ENCODE measurements at regions not wholly inside any gene's neighbourhood (a gene's known extent, or its start where the extent isn't known, plus 50 kb on each side); places are given as distances from the start of the nearest gene placed in this dataset.
"Not testable (repeated sequence)": the region's sequence is repeated elsewhere in the genome, so short reads cannot be mapped to it uniquely, and the experiment has no call there.

GRCh38 chr6:164744301-164744700 lies 565.1 kb downstream of the C6orf118 start:
- no peaks in the 10 kb centered on the region for H3K27me3 Mint-ChIP-seq
- H3K4me1 Mint-ChIP-seq: no peaks in the 10 kb centered on the region
- H3K27ac Mint-ChIP-seq: no peak overlapping the region
- H3K36me3 Mint-ChIP-seq: peaks cover 1% of the 10 kb centered on the region
- H3K4me3 Mint-ChIP-seq: no peak overlapping the region
- H3K9me3 Mint-ChIP-seq: peaks cover 9% of the 10 kb centered on the region

GRCh38 chr6:164741938-164742451 lies 567.4 kb downstream of the C6orf118 start:
- no peaks in the 10 kb centered on the region for H3K27me3 Mint-ChIP-seq
- peaks cover 1% of the 10 kb centered on the region for H3K36me3 Mint-ChIP-seq
- H3K4me1 Mint-ChIP-seq: no peaks in the 10 kb centered on the region
- H3K9me3 Mint-ChIP-seq: peaks cover 14% of the 10 kb centered on the region
- H3K4me3 Mint-ChIP-seq: no peak overlapping the region
- H3K27ac Mint-ChIP-seq: no peak overlapping the region

GRCh38 chr6:164736090-164736489 lies 573.3 kb downstream of the C6orf118 start:
- not testable (repeated sequence) for H3K4me1 Mint-ChIP-seq, H3K27me3 Mint-ChIP-seq, H3K27ac Mint-ChIP-seq

GRCh38 chr6:164731539-164731938 lies 577.9 kb downstream of the C6orf118 start:
- H3K27me3 Mint-ChIP-seq: no peaks in the 10 kb centered on the region
- H3K4me1 Mint-ChIP-seq: no peaks in the 10 kb centered on the region
- peaks cover 9% of the 10 kb centered on the region for H3K9me3 Mint-ChIP-seq
- no peaks in the 10 kb centered on the region for H3K36me3 Mint-ChIP-seq
- H3K4me3 Mint-ChIP-seq: no peak overlapping the region
- H3K27ac Mint-ChIP-seq: no peak overlapping the region

More at GRCh38 chr6:164736090-164736489, 573.3 kb downstream of the C6orf118 start:
- not testable (repeated sequence) for H3K36me3 Mint-ChIP-seq, H3K9me3 Mint-ChIP-seq, H3K4me3 Mint-ChIP-seq

- H3K27ac Mint-ChIP-seq: no peak overlapping the region
- H3K4me1 Mint-ChIP-seq: no peaks in the 10 kb centered on the region
- peaks cover 19% of the 10 kb centered on the region for H3K9me3 Mint-ChIP-seq
- H3K4me3 Mint-ChIP-seq: no peak overlapping the region
- no peaks in the 10 kb centered on the region for H3K27me3 Mint-ChIP-seq
- H3K36me3 Mint-ChIP-seq: no peaks in the 10 kb centered on the region
Measured at GRCh38 chr6:164721460-164721859, 587.9 kb downstream of the C6orf118 start.

- Mint-ChIP-seq H3K9me3 (peaks cover 12% of the 10 kb centered on the region), H3K4me1 (no peaks in the 10 kb centered on the region), H3K27ac (no peak overlapping the region), H3K36me3 (no peaks in the 10 kb centered on the region), H3K4me3 (no peak overlapping the region), H3K27me3 (no peaks in the 10 kb centered on the region)
Measured at GRCh38 chr6:164700497-164700896, 608.9 kb downstream of the C6orf118 start.

GRCh38 chr6:164695896-164696295 lies 613.5 kb downstream of the C6orf118 start:
- peaks cover 10% of the 10 kb centered on the region for H3K9me3 Mint-ChIP-seq
- no peak overlapping the region for H3K27ac Mint-ChIP-seq
- no peaks in the 10 kb centered on the region for H3K4me1 Mint-ChIP-seq
- H3K36me3 Mint-ChIP-seq: no peaks in the 10 kb centered on the region
- no peak overlapping the region for H3K4me3 Mint-ChIP-seq
- no peaks in the 10 kb centered on the region for H3K27me3 Mint-ChIP-seq

- no peaks in the 10 kb centered on the region for H3K27me3 Mint-ChIP-seq
Measured at GRCh38 chr6:164694386-164694785, 615.0 kb downstream of the C6orf118 start.

GRCh38 chr6:164693944-164694343 lies 615.5 kb downstream of the C6orf118 start:
- Mint-ChIP-seq H3K27ac (no peak overlapping the region), H3K4me1 (no peaks in the 10 kb centered on the region), H3K4me3 (no peak overlapping the region), H3K27me3 (no peaks in the 10 kb centered on the region), H3K36me3 (no peaks in the 10 kb centered on the region), H3K9me3 (peaks cover 5% of the 10 kb centered on the region)

More at GRCh38 chr6:164694386-164694785, 615.0 kb downstream of the C6orf118 start:
- H3K4me1 Mint-ChIP-seq: no peaks in the 10 kb centered on the region
- peaks cover 5% of the 10 kb centered on the region for H3K9me3 Mint-ChIP-seq
- H3K36me3 Mint-ChIP-seq: no peaks in the 10 kb centered on the region
- no peak overlapping the region for H3K27ac Mint-ChIP-seq
- no peak overlapping the region for H3K4me3 Mint-ChIP-seq

- Mint-ChIP-seq H3K27me3 (no peaks in the 10 kb centered on the region), H3K9me3 (peaks cover 5% of the 10 kb centered on the region), H3K4me1 (no peaks in the 10 kb centered on the region), H3K4me3 (no peak overlapping the region), H3K36me3 (no peaks in the 10 kb centered on the region), H3K27ac (no peak overlapping the region)
Measured at GRCh38 chr6:164692772-164693510, 616.5 kb downstream of the C6orf118 start.

- Mint-ChIP-seq H3K4me1 (no peaks in the 10 kb centered on the region), H3K4me3 (no peak overlapping the region), H3K9me3 (no peaks in the 10 kb centered on the region), H3K27me3 (no peaks in the 10 kb centered on the region), H3K27ac (no peak overlapping the region), H3K36me3 (no peaks in the 10 kb centered on the region)
Measured at GRCh38 chr6:164690702-164691500, 618.5 kb downstream of the C6orf118 start.

GRCh38 chr6:164690241-164690640 lies 619.2 kb downstream of the C6orf118 start:
- no peaks in the 10 kb centered on the region for H3K27me3 Mint-ChIP-seq
- H3K36me3 Mint-ChIP-seq: no peaks in the 10 kb centered on the region
- H3K27ac Mint-ChIP-seq: no peak overlapping the region
- no peaks in the 10 kb centered on the region for H3K9me3 Mint-ChIP-seq
- H3K4me3 Mint-ChIP-seq: no peak overlapping the region
- no peaks in the 10 kb centered on the region for H3K4me1 Mint-ChIP-seq

GRCh38 chr6:164665328-164665727 lies 644.1 kb downstream of the C6orf118 start:
- H3K27ac Mint-ChIP-seq: no peak overlapping the region
- no peaks in the 10 kb centered on the region for H3K27me3 Mint-ChIP-seq
- peaks cover 4% of the 10 kb centered on the region for H3K9me3 Mint-ChIP-seq
- H3K4me3 Mint-ChIP-seq: no peak overlapping the region
- no peaks in the 10 kb centered on the region for H3K4me1 Mint-ChIP-seq
- H3K36me3 Mint-ChIP-seq: no peaks in the 10 kb centered on the region

GRCh38 chr6:164663634-164664033 lies 645.8 kb downstream of the C6orf118 start:
- H3K27me3 Mint-ChIP-seq: no peaks in the 10 kb centered on the region
- no peaks in the 10 kb centered on the region for H3K4me1 Mint-ChIP-seq
- H3K36me3 Mint-ChIP-seq: no peaks in the 10 kb centered on the region
- H3K4me3 Mint-ChIP-seq: no peak overlapping the region
- H3K27ac Mint-ChIP-seq: no peak overlapping the region
- peaks cover 4% of the 10 kb centered on the region for H3K9me3 Mint-ChIP-seq

- Mint-ChIP-seq H3K9me3 (peaks cover 4% of the 10 kb centered on the region), H3K36me3 (no peaks in the 10 kb centered on the region), H3K27ac (no peak overlapping the region), H3K4me1 (no peaks in the 10 kb centered on the region), H3K4me3 (no peak overlapping the region), H3K27me3 (no peaks in the 10 kb centered on the region)
Measured at GRCh38 chr6:164661716-164662115, 647.7 kb downstream of the C6orf118 start.

- Mint-ChIP-seq H3K36me3 (no peaks in the 10 kb centered on the region), H3K4me1 (no peaks in the 10 kb centered on the region), H3K27me3 (no peaks in the 10 kb centered on the region), H3K27ac (no peak overlapping the region), H3K4me3 (no peak overlapping the region), H3K9me3 (no peaks in the 10 kb centered on the region)
Measured at GRCh38 chr6:164660781-164661180, 648.6 kb downstream of the C6orf118 start.
